SK-N-SH treated with all-trans-retinoic acid at 6 μM for 48 hours (cell line): ENCODE measurements at regions not wholly inside any gene's neighbourhood (a gene's known extent, or its start where the extent isn't known, plus 50 kb on each side); places are given as distances from the start of the nearest gene placed in this dataset.

ENCODE experiments used
- ATAC-seq: fragments of 200-7000 bp; cut with Tn5 transposase; 3 replicates; pipeline ENCODE4 v1.9.1; 2020; ENCODE audit warnings: mild to moderate bottlenecking, moderate library complexity
- ARNTL ChIP-seq: fragments of 450-650 bp; formaldehyde crosslinking; IDR thresholded peaks from 2 replicates; pipeline ENCODE4 v1.5.0; 2020; ENCODE audit warnings: low read depth, mild to moderate bottlenecking, moderate library complexity, borderline replicate concordance
- CSDC2 ChIP-seq: fragments of 250-450 bp; sonication (Bioruptor Pico); IDR thresholded peaks from 2 replicates; pipeline ENCODE4 v1.5.0; 2020; ENCODE audit warnings: mild to moderate bottlenecking, moderate library complexity
- ESRRG ChIP-seq: fragments of 250-450 bp; sonication (Bioruptor Pico); IDR thresholded peaks from 2 replicates; pipeline ENCODE4 v1.6.1; 2021; ENCODE audit warnings: mild to moderate bottlenecking
- GLIS3 ChIP-seq: fragments of 250-450 bp; sonication (Bioruptor Pico); IDR thresholded peaks from 2 replicates; pipeline ENCODE4 v1.5.0; 2020; ENCODE audit warnings: mild to moderate bottlenecking, moderate library complexity
- OSR1 ChIP-seq: fragments of 250-450 bp; sonication (Bioruptor Pico); IDR thresholded peaks from 2 replicates; pipeline ENCODE4 v1.8.0; 2022; ENCODE audit warnings: moderate library complexity, mild to moderate bottlenecking, inconsistent platforms
- PPARA ChIP-seq: fragments of 250-450 bp; sonication (Bioruptor Pico); IDR thresholded peaks from 2 replicates; pipeline ENCODE4 v1.5.0; 2020; ENCODE audit warnings: mild to moderate bottlenecking, borderline replicate concordance
- RARB ChIP-seq: fragments of 250-450 bp; sonication (Bioruptor Pico); IDR thresholded peaks from 2 replicates; pipeline ENCODE4 v1.8.0; 2021; ENCODE audit warnings: mild to moderate bottlenecking, moderate library complexity
- SNAI2 ChIP-seq: fragments of 250-450 bp; sonication (Bioruptor Pico); IDR thresholded peaks from 2 replicates; pipeline ENCODE4 v1.5.0; 2020; ENCODE audit warnings: mild to moderate bottlenecking, moderate library complexity
- TCF4 ChIP-seq: fragments of 250-450 bp; sonication (Bioruptor Pico); IDR thresholded peaks from 2 replicates; pipeline ENCODE4 v1.8.0; 2021; ENCODE audit warnings: mild to moderate bottlenecking, moderate library complexity, borderline replicate concordance
- TOX ChIP-seq: fragments of 250-450 bp; sonication (Bioruptor Pico); IDR thresholded peaks from 2 replicates; pipeline ENCODE4 v1.8.0; 2021; ENCODE audit warnings: mild to moderate bottlenecking, moderate library complexity, borderline replicate concordance
- ZC3H10 ChIP-seq: fragments of 250-450 bp; sonication (Bioruptor Pico); IDR thresholded peaks from 2 replicates; pipeline ENCODE4 v1.5.1; 2021; ENCODE audit warnings: mild to moderate bottlenecking, moderate library complexity
- ZFP3 ChIP-seq: fragments of 250-450 bp; sonication (Bioruptor Pico); IDR thresholded peaks from 2 replicates; pipeline ENCODE4 v1.5.0; 2020; ENCODE audit warnings: mild to moderate bottlenecking, moderate library complexity
- ZNF565 ChIP-seq: fragments of 450-650 bp; formaldehyde crosslinking; conservative IDR thresholded peaks from 2 replicates; pipeline ENCODE4 v1.5.0; 2020; ENCODE audit warnings: low read depth, mild to moderate bottlenecking, moderate library complexity
- ZNF70 ChIP-seq: fragments of 450-650 bp; formaldehyde crosslinking; IDR thresholded peaks from 2 replicates; pipeline ENCODE4 v1.5.0; 2020; ENCODE audit warnings: mild to moderate bottlenecking, moderate library complexity
- TF ChIP-seq, protein P1 (sequence below): fragments of 250-450 bp; sonication (Bioruptor Pico); IDR thresholded peaks from 2 replicates; pipeline ENCODE4 v1.8.0; 2021; ENCODE audit warnings: low read depth, mild to moderate bottlenecking, moderate library complexity, borderline replicate concordance
- TF ChIP-seq, protein P2 (sequence below): fragments of 250-450 bp; sonication (Bioruptor Pico); IDR thresholded peaks from 2 replicates; pipeline ENCODE4 v1.5.0; 2020; ENCODE audit warnings: mild to moderate bottlenecking, moderate library complexity
- TF ChIP-seq, protein P3 (sequence below): fragments of 250-450 bp; sonication (Bioruptor Pico); IDR thresholded peaks from 2 replicates; pipeline ENCODE4 v1.5.1; 2020; ENCODE audit warnings: low read depth, mild to moderate bottlenecking, moderate library complexity
- TF ChIP-seq, protein P4 (sequence below): fragments of 250-450 bp; sonication (Bioruptor Pico); IDR thresholded peaks from 2 replicates; pipeline ENCODE4 v1.5.1; 2021; ENCODE audit warnings: mild to moderate bottlenecking, moderate library complexity

DNA sequence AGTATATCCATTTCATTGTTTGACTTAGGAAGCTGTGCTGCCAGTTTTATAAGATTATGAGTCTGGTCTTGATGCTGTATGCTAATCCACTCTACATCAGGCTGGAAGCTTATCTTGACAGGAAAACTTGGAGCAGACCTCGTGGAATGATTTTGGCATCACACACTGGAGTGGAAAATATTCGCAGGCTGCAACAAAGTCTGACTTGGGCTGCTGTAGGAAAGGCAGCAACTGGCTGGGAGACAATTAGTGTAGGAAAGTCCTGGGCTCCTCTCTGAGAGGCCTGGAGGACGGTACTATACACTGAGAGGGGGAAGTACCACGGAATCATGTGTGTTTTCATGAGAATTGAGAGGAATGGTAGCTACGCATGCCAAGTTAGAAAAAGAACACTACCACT, 383.7 kb downstream of the ETNK1 start:
- no peak for ATAC-seq
- TF ChIP-seq SNAI2 (CRISPR knock-in tag) (no peak), ZNF565 (no peak), ZFP3 (CRISPR knock-in tag) (no peak), PPARA (CRISPR knock-in tag) (no peak), CSDC2 (CRISPR knock-in tag) (no peak), ZNF70 (CRISPR knock-in tag) (no peak), ARNTL (CRISPR knock-in tag) (no peak)
- TF ChIP-seq, protein P1, sequence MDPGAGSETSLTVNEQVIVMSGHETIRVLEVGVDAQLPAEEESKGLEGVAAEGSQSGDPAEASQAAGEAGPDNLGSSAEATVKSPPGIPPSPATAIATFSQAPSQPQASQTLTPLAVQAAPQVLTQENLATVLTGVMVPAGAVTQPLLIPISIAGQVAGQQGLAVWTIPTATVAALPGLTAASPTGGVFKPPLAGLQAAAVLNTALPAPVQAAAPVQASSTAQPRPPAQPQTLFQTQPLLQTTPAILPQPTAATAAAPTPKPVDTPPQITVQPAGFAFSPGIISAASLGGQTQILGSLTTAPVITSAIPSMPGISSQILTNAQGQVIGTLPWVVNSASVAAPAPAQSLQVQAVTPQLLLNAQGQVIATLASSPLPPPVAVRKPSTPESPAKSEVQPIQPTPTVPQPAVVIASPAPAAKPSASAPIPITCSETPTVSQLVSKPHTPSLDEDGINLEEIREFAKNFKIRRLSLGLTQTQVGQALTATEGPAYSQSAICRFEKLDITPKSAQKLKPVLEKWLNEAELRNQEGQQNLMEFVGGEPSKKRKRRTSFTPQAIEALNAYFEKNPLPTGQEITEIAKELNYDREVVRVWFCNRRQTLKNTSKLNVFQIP (CRISPR knock-in tag), result no peak
- TF ChIP-seq, protein P2, sequence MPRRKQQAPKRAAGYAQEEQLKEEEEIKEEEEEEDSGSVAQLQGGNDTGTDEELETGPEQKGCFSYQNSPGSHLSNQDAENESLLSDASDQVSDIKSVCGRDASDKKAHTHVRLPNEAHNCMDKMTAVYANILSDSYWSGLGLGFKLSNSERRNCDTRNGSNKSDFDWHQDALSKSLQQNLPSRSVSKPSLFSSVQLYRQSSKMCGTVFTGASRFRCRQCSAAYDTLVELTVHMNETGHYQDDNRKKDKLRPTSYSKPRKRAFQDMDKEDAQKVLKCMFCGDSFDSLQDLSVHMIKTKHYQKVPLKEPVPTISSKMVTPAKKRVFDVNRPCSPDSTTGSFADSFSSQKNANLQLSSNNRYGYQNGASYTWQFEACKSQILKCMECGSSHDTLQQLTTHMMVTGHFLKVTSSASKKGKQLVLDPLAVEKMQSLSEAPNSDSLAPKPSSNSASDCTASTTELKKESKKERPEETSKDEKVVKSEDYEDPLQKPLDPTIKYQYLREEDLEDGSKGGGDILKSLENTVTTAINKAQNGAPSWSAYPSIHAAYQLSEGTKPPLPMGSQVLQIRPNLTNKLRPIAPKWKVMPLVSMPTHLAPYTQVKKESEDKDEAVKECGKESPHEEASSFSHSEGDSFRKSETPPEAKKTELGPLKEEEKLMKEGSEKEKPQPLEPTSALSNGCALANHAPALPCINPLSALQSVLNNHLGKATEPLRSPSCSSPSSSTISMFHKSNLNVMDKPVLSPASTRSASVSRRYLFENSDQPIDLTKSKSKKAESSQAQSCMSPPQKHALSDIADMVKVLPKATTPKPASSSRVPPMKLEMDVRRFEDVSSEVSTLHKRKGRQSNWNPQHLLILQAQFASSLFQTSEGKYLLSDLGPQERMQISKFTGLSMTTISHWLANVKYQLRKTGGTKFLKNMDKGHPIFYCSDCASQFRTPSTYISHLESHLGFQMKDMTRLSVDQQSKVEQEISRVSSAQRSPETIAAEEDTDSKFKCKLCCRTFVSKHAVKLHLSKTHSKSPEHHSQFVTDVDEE (CRISPR knock-in tag), result no peak
- TF ChIP-seq, protein P3, sequence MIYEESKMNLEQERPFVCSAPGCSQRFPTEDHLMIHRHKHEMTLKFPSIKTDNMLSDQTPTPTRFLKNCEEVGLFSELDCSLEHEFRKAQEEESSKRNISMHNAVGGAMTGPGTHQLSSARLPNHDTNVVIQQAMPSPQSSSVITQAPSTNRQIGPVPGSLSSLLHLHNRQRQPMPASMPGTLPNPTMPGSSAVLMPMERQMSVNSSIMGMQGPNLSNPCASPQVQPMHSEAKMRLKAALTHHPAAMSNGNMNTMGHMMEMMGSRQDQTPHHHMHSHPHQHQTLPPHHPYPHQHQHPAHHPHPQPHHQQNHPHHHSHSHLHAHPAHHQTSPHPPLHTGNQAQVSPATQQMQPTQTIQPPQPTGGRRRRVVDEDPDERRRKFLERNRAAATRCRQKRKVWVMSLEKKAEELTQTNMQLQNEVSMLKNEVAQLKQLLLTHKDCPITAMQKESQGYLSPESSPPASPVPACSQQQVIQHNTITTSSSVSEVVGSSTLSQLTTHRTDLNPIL (CRISPR knock-in tag), result no peak
- TF ChIP-seq, all 23 proteins: peak for 0

DNA sequence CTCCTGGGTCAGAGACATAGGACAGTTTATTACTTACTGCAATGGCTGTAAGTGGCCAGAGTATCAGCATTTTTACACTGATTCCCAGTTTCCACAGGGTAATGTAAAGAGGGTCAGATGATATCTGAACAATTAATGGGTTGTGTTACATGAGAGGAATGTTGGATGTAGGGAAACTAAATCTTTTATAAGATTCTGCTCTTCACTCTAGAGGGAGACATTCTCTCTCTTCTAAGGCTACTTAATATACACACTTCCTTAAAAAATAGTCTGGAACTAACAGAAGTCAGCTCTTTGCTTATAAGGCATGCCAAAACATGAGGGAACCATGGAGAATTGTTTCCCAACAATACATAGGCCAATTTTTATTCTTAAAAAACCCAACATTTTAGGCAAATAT, 389.8 kb downstream of the ETNK1 start:
- ATAC-seq, result no peak

DNA sequence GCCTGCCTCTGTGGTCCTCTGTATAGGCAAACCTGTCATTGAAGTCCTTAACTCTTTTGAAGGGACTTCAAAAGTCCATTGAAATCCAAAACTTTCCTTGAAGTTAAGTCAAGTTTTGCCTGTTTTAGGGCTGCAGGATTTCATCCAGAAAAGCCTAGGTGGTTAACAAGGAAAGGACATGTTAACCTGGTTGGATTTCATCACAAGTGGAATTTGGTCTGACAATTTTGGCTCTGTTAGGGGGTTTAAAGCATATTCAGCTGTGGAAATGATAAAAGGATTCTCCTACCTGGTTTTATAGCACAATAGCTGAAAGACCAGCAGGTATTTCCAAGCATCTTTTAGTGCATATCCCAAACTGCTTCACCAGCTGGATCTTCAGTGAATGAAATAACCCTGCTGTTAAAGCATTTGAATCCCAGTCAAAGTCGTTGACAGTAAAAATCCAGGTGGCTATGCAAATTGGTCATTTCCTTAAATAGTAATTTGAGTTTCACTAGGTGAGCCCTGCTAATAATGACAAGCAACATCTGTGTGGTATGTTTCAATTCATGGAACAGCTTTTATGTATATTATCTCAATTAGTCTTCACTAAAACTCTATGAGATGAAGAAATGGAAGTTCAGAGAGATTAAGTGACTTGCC, 400.5 kb downstream of the ETNK1 start:
- no peak for ATAC-seq
- TF ChIP-seq SNAI2 (CRISPR knock-in tag) (no peak), TCF4 (CRISPR knock-in tag) (no peak), ZC3H10 (no peak), ZNF565 (no peak)
- TF ChIP-seq, protein P2 (CRISPR knock-in tag), result no peak
- TF ChIP-seq, protein P4, sequence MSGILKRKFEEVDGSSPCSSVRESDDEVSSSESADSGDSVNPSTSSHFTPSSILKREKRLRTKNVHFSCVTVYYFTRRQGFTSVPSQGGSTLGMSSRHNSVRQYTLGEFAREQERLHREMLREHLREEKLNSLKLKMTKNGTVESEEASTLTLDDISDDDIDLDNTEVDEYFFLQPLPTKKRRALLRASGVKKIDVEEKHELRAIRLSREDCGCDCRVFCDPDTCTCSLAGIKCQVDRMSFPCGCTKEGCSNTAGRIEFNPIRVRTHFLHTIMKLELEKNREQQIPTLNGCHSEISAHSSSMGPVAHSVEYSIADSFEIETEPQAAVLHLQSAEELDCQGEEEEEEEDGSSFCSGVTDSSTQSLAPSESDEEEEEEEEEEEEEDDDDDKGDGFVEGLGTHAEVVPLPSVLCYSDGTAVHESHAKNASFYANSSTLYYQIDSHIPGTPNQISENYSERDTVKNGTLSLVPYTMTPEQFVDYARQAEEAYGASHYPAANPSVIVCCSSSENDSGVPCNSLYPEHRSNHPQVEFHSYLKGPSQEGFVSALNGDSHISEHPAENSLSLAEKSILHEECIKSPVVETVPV, result no peak

More for the DNA sequence above, 389.8 kb downstream of the ETNK1 start:
- TF ChIP-seq TOX (CRISPR knock-in tag) (no peak), ZNF70 (CRISPR knock-in tag) (no peak), CSDC2 (CRISPR knock-in tag) (no peak), ZFP3 (CRISPR knock-in tag) (no peak), OSR1 (CRISPR knock-in tag) (no peak), ARNTL (CRISPR knock-in tag) (no peak), PPARA (CRISPR knock-in tag) (no peak), ESRRG (no peak), RARB (CRISPR knock-in tag) (no peak), GLIS3 (CRISPR knock-in tag) (no peak)
- TF ChIP-seq, protein P1 (CRISPR knock-in tag), result no peak
